CD14-positive monocyte (primary cell): ENCODE measurements at regions not wholly inside any gene's neighbourhood (a gene's known extent, or its start where the extent isn't known, plus 50 kb on each side); places are given as distances from the start of the nearest gene placed in this dataset.

Source experiments
- DNase-seq, 3 donors: peaks; one replicate each; pipeline ENCODE4 v3.0.0-alpha.2; 2011 to 2022
- H2AFZ ChIP-seq: 2 replicates; pipeline ENCODE4 v1.6.0; 2012; ENCODE audit warnings: mild to moderate bottlenecking, low read depth, low read length, inconsistent platforms; ENCODE audit not compliant: insufficient read depth, poor library complexity, severe bottlenecking
- H3K27ac ChIP-seq, 2 donors: 1 replicate in 1 of 2; 2 replicates in 1 of 2; pipeline ENCODE4 v1.5.1; 2012 to 2013; ENCODE audit warnings: low read length in 2 of 2, control low read depth in 1 of 2, inconsistent platforms in 1 of 2, low read depth in 1 of 2, mild to moderate bottlenecking in 1 of 2
- H3K27me3 ChIP-seq, 2 donors: one replicate each; pipeline versions ENCODE4 v1.6.0 to v1.6.1; 2011 to 2013; ENCODE audit warnings: low read length in 2 of 2; ENCODE audit not compliant: control insufficient read depth in 2 of 2, insufficient read depth in 2 of 2
- H3K36me3 ChIP-seq, 2 donors: replicated peaks in 1 of 2; 1 replicate in 1 of 2; 2 replicates in 1 of 2; pipeline versions ENCODE4 v1.5.1 to v1.6.1; 2012 to 2013; ENCODE audit warnings: low read length in 2 of 2, control low read depth in 1 of 2, inconsistent platforms in 1 of 2, mild to moderate bottlenecking in 1 of 2; ENCODE audit not compliant: insufficient read depth in 2 of 2, control insufficient read depth in 1 of 2
- H3K4me1 ChIP-seq, 2 donors: 1 replicate in 1 of 2; 2 replicates in 1 of 2; pipeline versions ENCODE4 v1.5.1 to v1.6.1; 2012 to 2013; ENCODE audit warnings: low read length in 2 of 2, control low read depth in 1 of 2, inconsistent platforms in 1 of 2, mild to moderate bottlenecking in 1 of 2, moderate library complexity in 1 of 2; ENCODE audit not compliant: insufficient read depth in 2 of 2, control insufficient read depth in 1 of 2
- H3K4me2 ChIP-seq: replicated peaks from 2 replicates; pipeline ENCODE3; 2012; ENCODE audit warnings: low read length, moderate library complexity, mild to moderate bottlenecking; ENCODE audit not compliant: poor library complexity, severe bottlenecking; ENCODE audit errors: extremely low read depth
- H3K4me3 ChIP-seq, 3 experiments: fragments of 200-600 bp in 1 of 3; sonication (generic) in 1 of 3; replicated peaks in 1 of 3; 1 replicate in 2 of 3; 2 replicates in 1 of 3; pipeline ENCODE4 v1.5.1; 2011 to 2013; ENCODE audit warnings: low read length in 3 of 3, mild to moderate bottlenecking in 3 of 3, control low read depth in 2 of 3, low read depth in 2 of 3, inconsistent platforms in 1 of 3, moderate library complexity in 1 of 3
- H3K79me2 ChIP-seq: 2 replicates; pipeline ENCODE4 v1.6.0; 2012; ENCODE audit warnings: mild to moderate bottlenecking, control low read depth, inconsistent platforms, low read length, moderate library complexity; ENCODE audit not compliant: insufficient read depth
- H3K9ac ChIP-seq: 2 replicates; pipeline ENCODE4 v1.6.0; 2017; ENCODE audit warnings: low read length, mild to moderate bottlenecking; ENCODE audit not compliant: insufficient read depth, poor library complexity, severe bottlenecking
- H3K9me3 ChIP-seq, 2 donors: replicated peaks in 1 of 2; 1 replicate in 1 of 2; 2 replicates in 1 of 2; pipeline versions ENCODE4 v1.5.1 to v1.6.1; 2012 to 2013; ENCODE audit warnings: low read length in 2 of 2, control low read depth in 1 of 2; ENCODE audit not compliant: control insufficient read depth in 1 of 2, insufficient read depth in 1 of 2
- H4K20me1 ChIP-seq: 2 replicates; pipeline ENCODE4 v1.6.0; 2012; ENCODE audit warnings: mild to moderate bottlenecking, low read length, control low read depth, moderate library complexity; ENCODE audit not compliant: insufficient read depth
- H3K27ac Mint-ChIP-seq, 7 donors: one replicate each; pipeline ENCODE4 v1.8.0; 2020; ENCODE audit warnings: mild to moderate bottlenecking in 7 of 7, mixed read lengths in 7 of 7, moderate library complexity in 6 of 7, inconsistent platforms in 2 of 7
- H3K27me3 Mint-ChIP-seq, 3 donors: one replicate each; pipeline ENCODE4 v1.8.0; 2021 to 2022; ENCODE audit warnings: low read depth in 3 of 3, mild to moderate bottlenecking in 3 of 3, mixed read lengths in 3 of 3, moderate library complexity in 3 of 3, inconsistent platforms in 1 of 3
- H3K36me3 Mint-ChIP-seq, 2 donors: one replicate each; pipeline ENCODE4 v1.8.0; 2020; ENCODE audit warnings: mixed read lengths in 2 of 2, inconsistent platforms in 1 of 2, mild to moderate bottlenecking in 1 of 2
- H3K4me1 Mint-ChIP-seq: one replicate; pipeline ENCODE4 v1.8.0; 2020; ENCODE audit warnings: mild to moderate bottlenecking, mixed read lengths
- H3K4me3 Mint-ChIP-seq, 2 donors: one replicate each; pipeline ENCODE4 v1.8.0; 2020; ENCODE audit warnings: mild to moderate bottlenecking in 2 of 2, mixed read lengths in 2 of 2, moderate library complexity in 1 of 2
- H3K9me3 Mint-ChIP-seq, 7 donors: one replicate each; pipeline ENCODE4 v1.8.0; 2020 to 2022; ENCODE audit warnings: mixed read lengths in 7 of 7, mild to moderate bottlenecking in 6 of 7, moderate library complexity in 6 of 7, inconsistent platforms in 2 of 7
- WGBS: methylation state at CpG from one replicate; pipeline ENCODE4 v1.1.5; 2013; ENCODE audit warnings: missing lambda C conversion rate; ENCODE audit not compliant: insufficient coverage; 5-methylcytosine and 5-hydroxymethylcytosine counted together
- intact Hi-C, 2 donors: fragments of 100-400 bp; cut with micrococcal nuclease; formaldehyde crosslinking; loops; one replicate each; pipeline versions ENCODE4 v1.15.0 to v1.15.1; 2023
- TF ChIP-seq, protein P1 (sequence below): fragments of 200-600 bp; IDR thresholded peaks from one replicate; pipeline ENCODE4 v1.8.0; 2022; ENCODE audit warnings: antibody characterized with exemption, mild to moderate bottlenecking

DNA sequence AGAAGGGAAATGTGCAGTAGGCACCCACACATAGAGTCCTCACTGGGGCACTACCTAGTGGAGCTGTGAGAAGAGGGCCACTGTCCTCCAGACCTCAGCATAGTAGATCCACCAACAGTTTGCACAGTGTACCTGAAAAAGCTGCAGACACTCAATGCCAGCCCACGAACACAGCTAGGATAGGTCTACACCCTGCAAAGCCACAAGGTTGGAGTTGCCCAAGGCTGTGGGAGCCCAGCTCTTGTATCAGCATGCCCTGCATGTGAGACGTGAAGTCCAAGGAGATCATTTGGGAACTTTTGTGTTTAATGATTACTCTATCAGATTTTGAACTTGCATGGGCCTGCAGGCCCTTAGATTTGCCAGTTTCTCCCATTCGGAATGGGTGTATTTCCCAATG is 299.4 kb upstream of the OLFM3 start:
- Histone ChIP-seq H3K4me1 (no peaks in the 10 kb centered on the region), H3K9me3 (peaks cover 8 to 14% of the 10 kb centered on the region in 2 donors), H3K4me3 (no peak overlapping the region), H3K36me3 (no peaks in the 10 kb centered on the region), H3K4me2 (no peak overlapping the region), H4K20me1 (no peaks in the 10 kb centered on the region), H3K27me3 (no peaks in the 10 kb centered on the region), H3K27ac (no peak overlapping the region), H2AFZ (no peak overlapping the region), H3K9ac (no peak overlapping the region), H3K79me2 (no peaks in the 10 kb centered on the region)
- no peak overlapping the region for H3K27ac Mint-ChIP-seq
- no peak overlapping the region for H3K4me3 Mint-ChIP-seq
- 72% methylated on average over 2 of the region's 3 CpGs for WGBS
- H3K36me3 Mint-ChIP-seq: no peaks in the 10 kb centered on the region
- H3K4me1 Mint-ChIP-seq: no peaks in the 10 kb centered on the region
- intact Hi-C loops: no loop called here
- DNase-seq: no peak
- H3K9me3 Mint-ChIP-seq: peaks cover 2 to 18% (median 4%) of the 10 kb centered on the region in 7 donors
- TF ChIP-seq, protein P1, sequence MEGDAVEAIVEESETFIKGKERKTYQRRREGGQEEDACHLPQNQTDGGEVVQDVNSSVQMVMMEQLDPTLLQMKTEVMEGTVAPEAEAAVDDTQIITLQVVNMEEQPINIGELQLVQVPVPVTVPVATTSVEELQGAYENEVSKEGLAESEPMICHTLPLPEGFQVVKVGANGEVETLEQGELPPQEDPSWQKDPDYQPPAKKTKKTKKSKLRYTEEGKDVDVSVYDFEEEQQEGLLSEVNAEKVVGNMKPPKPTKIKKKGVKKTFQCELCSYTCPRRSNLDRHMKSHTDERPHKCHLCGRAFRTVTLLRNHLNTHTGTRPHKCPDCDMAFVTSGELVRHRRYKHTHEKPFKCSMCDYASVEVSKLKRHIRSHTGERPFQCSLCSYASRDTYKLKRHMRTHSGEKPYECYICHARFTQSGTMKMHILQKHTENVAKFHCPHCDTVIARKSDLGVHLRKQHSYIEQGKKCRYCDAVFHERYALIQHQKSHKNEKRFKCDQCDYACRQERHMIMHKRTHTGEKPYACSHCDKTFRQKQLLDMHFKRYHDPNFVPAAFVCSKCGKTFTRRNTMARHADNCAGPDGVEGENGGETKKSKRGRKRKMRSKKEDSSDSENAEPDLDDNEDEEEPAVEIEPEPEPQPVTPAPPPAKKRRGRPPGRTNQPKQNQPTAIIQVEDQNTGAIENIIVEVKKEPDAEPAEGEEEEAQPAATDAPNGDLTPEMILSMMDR: no peak
- peaks cover 0 to 1% (median 0%) of the 10 kb centered on the region in 3 donors for H3K27me3 Mint-ChIP-seq

DNA sequence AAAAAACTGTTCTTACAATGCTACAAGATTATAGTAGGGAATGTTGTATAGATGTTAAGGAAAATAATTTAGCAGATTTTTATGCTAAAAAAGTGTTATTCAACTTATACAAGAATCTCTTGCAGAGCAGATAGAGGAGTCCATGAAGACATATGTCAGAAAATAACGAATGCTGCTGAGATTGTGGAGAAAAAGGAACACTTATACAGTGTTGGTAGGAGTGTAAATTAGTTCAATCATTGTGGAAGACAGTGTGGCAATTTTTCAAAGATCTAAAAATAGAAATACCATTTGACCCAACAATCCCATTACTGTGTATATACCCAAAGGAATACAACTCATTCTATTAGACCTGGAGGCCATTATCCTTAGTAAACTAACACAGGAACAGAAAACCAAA is 286.2 kb upstream of the OLFM3 start:
- Histone ChIP-seq H3K79me2 (no peaks in the 10 kb centered on the region), H3K4me1 (no peaks in the 10 kb centered on the region), H3K27ac (no peak overlapping the region), H4K20me1 (no peaks in the 10 kb centered on the region), H3K9ac (no peak overlapping the region), H3K9me3 (peaks cover 4 to 8% of the 10 kb centered on the region in 2 donors), H2AFZ (no peak overlapping the region), H3K27me3 (no peaks in the 10 kb centered on the region), H3K36me3 (no peaks in the 10 kb centered on the region), H3K4me2 (no peak overlapping the region), H3K4me3 (no peak overlapping the region)
- no peak overlapping the region for H3K4me3 Mint-ChIP-seq
- no peak for DNase-seq
- peaks cover 0 to 2% (median 0%) of the 10 kb centered on the region in 3 donors for H3K27me3 Mint-ChIP-seq
- no peaks in the 10 kb centered on the region for H3K36me3 Mint-ChIP-seq
- peaks cover 4 to 11% (median 6%) of the 10 kb centered on the region in 7 donors for H3K9me3 Mint-ChIP-seq
- TF ChIP-seq, protein P1: no peak
- intact Hi-C loops: no loop called here
- H3K4me1 Mint-ChIP-seq: no peaks in the 10 kb centered on the region
- WGBS: no CpG with 5 or more reads among the region's 1 CpG
- no peak overlapping the region for H3K27ac Mint-ChIP-seq
